Activated CD4-positive, alpha-beta T cell treated with anti-CD3 and anti-CD28 coated beads for 24 hours (primary cell): ENCODE measurements at regions not wholly inside any gene's neighbourhood (a gene's known extent, or its start where the extent isn't known, plus 50 kb on each side); places are given as distances from the start of the nearest gene placed in this dataset.
A peak's percentile ranks its signal among the peaks of the same experiment; 100 is the strongest.

Experiments used
- DNase-seq, 2 donors: peaks; one replicate each; pipeline ENCODE4 v3.0.0-alpha.2; 2020; ENCODE audit warnings: low read depth in 2 of 2

DNA sequence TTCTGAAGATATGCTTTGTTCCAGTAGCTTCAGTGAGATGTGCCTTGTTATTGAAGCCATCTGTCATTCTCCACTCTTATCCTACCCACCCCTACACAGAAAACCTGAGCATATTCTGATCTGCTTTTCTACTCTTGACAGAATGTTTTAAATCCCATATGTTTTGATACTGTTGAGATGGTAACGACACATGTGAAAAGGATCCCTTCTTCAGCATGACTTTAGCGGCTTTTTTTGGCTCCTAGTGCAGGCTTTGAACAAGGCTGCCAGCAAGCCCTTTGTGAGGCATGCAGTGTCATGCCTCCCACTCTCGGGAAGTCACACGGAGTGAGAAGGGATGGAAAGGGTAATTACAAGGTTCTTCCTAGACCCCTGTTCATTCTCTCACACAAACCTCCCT is 228.8 kb upstream of the RGS6 start:
- no peak for DNase-seq

DNA sequence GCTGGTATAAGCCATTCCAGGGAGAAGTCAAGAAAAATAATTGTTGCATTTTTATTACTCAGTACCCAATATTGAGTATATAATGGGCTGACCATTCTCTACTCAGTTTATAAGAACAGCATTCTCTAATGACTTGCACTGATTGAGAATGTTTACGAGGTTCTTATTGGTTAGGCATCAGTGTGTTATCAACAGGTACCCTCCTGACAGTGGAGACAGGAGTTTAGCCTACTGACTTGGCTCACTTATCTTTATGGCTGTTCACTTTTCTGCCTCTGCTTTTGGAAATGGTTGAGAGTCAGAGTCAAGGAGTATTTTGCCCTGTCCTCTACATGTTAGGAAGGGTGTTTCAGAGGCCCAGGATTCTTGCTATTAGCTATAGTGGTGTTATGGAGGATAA is 228.0 kb upstream of the RGS6 start:
- no peak for DNase-seq

DNA sequence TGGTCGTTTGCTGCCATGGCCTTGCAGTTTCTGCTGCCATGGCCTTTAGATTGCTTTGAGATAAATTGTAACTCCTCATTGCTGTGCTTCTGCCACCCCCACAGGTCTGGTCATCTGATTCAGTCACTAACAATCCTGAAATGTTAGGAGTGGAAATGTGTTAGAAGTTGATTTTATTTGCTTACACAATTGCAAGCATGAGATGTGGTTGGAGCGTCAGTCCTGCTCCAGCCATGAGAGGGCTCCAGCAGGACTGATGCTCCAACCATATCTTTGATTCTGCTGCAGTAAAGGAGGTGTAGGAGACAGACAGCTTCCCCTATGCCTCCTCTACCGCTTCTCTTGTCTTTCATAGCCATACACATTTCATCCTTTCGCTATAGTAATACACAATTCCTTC is 226.8 kb upstream of the RGS6 start:
- DNase-seq, result no peak

DNA sequence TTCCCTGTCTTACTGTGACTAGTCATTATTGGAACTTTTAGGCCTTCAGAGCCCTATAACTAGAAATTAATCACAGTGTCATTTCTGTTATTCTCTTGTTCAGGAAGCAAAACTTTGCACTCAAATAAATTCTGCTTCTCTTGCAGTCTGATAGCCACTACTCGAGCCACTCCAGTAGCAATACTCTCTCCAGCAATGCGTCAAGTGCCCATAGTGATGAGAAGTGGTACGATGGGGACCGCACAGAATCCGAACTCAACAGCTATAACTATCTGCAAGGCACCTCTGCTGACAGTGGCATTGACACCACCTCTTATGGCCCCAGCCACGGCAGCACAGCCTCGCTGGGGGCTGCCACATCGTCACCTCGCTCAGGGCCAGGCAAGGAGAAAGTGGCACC is 223.2 kb upstream of the RGS6 start:
- DNase-seq, result no peak

DNA sequence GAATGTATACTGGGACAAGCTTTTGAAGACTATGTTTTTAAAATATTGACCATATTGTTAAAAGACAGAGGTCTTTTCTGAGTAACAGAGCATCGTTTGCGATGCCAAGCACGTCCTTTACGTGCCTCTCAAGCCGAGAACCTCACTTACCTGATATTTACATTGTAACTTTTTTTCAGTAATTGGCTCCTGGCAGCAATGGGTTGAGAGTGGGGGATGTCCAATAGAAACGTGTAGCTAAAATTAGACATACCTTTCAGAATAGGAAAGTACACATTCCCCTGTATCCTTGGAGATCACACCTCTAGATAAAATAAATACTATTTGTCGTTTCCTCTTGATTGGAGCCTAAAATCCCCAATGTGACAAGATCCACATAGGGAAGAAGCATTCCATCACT is 222.2 kb upstream of the RGS6 start:
- DNase-seq, result no peak

DNA sequence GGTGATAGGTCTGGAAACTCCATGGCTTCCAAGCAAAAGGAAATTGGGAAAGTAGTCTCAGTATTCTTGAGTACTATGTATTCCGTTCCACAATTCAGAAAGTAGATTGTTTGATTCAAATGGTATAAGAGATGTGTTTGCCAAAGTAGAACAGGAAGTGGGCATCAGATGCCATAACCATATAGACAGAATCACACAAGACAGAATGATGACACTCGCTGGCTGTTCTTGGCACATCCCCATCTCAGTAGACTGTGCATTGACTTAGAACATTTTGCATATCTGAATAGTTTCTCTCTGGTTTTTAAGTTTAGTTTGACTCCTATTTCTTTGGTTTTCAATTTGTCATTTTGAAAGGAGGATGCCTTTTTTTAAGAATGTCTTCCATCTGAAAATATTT is 221.1 kb upstream of the RGS6 start:
- DNase-seq, result no peak

DNA sequence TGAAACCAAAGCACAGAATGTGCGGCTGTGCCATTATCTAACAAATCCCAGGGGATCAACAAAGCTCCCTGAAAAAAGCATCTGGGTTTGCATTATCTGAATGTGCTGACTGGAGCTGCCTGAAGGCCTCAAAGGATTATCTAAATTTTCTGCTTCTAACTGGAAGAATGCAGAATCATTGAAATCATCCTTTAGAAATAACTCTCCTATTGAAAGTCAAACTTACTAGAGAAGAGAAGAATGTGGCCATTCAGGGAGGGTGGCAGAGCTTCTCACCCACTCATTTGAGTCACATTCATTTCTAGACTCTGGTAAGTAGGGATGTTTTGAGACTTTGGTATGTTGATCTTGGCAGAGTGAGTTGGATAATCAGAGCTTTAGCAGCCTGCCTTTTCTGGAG is 220.6 kb upstream of the RGS6 start:
- no peak for DNase-seq

DNA sequence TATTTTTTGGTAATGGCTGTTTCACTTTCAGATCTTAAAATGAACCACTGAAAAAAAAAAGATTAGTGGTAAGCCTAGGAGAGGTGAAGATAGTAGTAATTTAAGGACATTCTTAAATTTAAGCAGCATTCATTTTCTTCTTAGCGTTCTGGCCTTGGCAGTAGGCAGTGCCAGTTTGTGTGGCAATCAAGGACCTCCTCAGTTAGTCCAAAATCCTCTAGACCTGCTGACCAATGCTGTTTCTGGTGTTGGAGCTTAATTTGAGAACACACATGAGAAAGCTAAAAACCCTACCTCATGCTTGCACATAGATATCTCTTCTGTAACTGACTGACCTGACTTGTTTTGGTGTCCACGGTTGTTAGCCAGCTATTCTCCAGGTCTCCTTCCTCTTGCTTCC is 219.8 kb upstream of the RGS6 start:
- DNase-seq, result no peak

DNA sequence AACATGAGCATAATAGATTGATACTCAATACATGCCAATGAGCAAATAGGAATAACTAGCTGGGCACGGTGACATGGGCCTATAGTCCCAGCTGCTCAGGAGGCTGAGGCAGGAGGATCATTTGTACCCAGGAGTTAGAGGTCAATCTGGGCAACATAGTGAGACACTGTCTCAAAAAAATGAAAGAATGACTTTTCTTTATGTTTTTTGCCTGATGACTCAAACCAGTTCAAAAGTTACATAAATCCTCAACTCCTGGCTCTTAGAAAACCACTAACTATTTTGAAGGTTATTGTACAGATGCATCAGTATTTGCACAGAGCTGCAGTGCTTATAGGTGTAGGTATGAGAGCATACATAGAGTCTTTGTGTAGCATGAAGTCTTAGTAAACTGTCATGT is 219.2 kb upstream of the RGS6 start:
- DNase-seq, result no peak

DNA sequence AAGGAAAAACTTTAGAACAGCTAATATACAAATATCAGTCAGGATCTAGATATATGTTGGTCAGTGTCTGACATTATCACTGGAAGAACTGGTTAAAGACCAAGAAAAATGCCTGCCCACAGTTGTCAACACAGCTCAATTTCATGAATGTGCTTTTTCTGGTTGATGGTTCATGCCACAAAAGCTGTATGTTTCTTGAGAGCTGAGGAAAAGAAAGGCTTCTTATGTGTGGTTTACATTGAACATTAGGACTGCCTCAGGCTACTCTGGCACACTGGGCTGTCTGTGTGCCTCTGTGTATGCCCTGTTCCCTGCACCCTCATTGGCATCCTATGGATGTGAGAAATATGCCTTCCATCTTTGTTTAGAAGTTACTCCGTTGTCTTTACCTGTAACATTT is 218.8 kb upstream of the RGS6 start:
- DNase-seq, result no peak

DNA sequence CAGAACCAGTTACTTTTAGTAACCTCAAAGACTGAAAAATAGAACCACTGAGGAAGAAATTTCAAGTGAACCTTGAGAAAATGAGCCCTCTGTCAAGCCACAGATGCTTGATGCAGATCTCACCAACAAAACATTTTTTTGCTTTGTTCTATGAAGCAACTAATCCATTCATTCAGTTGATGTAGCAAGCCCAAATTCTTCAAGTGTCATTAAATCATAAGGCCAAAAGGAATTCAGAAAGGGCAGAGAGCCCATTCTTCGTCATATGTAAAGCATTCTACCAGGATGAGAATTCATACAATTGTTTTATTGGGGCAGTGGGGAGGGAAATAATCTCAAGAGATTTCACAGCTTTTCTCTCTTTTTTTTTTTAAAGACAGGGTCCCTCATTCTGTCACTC is 218.0 kb upstream of the RGS6 start:
- DNase-seq, result no peak

DNA sequence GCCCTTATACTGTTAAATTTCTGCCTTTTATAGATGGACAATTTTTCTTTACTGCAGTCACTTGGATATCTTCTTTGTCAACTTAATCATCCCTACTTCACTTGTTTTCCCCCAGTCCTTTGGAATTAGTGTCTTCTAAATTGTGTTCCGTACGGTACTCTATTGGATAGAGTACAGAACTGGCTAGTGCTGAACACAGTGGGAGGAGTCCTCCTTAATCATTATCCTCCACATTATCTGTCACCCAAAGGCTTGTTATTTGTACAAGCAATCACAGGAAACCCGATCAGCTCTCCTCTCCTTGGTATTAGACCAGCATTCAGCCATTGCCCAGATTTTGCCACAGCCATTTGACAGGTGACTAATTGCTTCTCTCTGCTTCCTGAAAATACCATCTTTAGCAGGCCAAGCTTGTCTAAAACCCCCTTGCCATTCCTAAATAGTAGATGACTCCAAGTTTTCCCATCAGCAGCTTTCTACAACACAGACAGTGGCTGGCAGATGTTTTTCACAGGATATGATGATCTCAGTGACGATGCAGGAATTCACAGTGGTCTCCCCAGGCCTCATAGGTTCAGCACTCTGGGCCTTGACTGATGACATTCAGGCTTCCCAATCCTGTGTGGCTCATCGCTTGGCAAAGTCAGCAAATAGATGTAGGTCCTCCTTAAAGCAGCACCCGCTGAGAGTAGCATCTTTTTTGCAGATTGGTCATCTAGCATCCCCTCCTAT is 216.0 kb upstream of the RGS6 start:
- no peak for DNase-seq

DNA sequence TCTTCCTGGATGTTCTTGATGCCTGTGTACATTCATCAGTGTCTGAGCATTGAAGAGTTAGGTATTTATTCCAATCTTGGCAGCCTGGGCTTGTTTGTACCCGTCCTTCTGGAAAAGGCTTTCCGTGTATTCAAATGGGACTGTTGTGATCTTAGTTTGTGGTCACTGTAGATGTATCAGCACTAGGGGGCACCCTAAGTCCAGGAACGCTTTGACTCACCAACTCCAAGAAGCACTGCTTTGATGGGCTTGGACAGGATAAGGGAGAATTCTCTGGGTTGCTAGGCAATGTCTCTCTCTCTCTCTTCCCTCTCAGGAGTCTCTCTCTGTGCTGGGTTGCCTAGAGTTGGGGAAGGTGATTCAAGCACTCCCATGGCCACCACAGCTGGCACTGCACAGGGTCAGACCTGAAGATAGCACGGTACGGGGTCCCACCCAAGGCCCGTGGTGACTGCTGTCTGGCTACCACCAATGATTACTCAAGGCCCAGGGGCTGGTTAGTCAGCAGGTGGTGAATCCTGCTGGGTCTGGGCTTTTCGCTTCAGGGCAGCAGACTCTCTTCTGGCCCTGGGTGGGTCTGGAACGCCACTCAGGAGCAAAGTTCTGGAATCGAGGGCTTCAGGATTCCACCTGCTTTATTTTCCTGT is 211.1 kb upstream of the RGS6 start:
- DNase-seq, result peak in 1 of 2 donors; percentile 5

DNA sequence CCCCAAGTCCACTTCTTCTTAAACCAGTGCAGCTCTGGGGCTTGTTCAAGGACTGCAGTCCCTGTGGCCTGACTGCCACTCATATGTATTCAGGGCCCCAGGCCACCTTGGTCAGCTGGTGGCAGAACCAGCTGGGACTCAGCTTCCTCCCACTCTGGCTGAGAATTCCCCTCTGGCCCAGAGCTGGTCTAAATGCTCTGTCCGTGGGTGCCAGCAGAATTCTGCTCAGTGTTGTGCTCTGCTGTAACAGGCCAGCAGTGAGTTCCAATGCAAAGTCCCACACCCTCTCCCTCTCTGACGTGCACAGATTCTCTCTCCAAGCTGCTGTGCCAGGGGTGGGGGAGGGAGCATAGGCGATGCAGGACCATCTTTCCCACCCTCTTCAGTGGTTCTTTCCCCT is 210.4 kb upstream of the RGS6 start:
- no peak for DNase-seq

DNA sequence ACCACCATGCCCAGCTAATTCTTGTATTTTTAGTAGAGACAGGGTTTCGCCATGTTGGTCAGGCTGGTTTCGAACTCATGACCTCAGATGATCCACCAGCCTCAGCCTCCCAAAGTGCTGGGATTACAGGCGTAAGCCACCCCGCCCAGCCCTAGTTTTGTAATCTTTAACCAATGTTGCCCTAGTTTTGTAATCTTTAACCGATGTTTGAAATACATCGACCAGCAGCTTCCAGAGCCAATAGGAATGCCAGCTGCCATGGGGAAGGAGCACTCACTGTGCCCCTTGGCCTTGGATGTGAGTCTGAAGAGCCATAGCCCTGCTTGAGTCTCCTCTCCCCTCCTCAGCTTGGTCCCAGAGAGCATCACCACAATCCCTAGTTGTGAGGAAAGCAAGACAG is 209.3 kb upstream of the RGS6 start:
- no peak for DNase-seq

DNA sequence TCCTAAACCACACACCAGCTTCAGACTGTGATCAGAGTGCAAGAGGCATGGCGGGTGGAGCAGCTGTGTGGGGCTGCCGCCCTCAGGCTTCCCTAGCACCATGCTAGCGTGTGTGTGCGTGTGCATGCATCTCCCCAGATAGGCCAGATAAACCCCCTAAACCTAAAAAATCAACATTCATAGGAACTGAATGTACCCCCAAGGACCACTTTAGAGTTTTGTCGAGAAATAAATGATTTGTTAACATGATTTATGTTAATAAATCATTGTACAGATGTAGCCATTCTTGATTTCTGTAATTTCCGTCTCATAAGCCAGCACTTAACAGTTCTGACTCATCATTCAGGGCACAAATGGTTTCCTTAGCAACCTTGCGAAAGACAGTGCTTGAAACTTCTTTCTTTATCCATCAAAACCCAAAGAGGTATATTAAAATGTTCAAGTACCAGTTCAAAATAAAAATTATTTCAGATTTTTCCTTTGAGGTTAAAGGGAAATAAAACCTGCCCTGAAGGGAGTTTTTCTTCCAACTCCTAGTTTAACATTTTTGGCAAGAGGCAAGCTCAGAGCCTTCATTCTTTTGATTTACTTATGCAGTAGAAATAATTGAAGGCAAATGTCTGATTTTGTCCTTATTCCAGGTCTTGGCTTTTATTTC is 206.2 kb upstream of the RGS6 start:
- DNase-seq, result no peak

DNA sequence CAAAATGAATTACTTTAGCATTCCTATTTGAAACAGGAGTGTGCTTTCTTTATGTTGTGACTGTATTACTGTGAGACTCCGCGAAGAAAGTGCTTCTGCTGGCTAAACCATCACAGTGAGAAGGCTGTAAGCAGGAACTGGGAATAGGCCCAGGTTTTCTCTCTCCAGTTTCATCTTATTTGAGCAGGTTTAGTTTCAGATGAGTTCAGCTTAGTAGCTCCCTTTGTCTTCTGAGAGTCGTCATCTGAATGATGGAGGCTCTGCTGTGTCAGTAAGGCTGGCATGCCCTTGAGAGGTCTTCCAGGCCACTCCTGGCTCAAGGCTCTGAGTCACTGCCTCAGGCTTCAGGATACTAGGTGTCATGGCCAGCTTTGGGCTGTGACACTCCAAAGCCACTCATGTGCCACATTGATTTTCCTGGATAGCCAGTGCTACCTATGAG is 205.6 kb upstream of the RGS6 start:
- no peak for DNase-seq

DNA sequence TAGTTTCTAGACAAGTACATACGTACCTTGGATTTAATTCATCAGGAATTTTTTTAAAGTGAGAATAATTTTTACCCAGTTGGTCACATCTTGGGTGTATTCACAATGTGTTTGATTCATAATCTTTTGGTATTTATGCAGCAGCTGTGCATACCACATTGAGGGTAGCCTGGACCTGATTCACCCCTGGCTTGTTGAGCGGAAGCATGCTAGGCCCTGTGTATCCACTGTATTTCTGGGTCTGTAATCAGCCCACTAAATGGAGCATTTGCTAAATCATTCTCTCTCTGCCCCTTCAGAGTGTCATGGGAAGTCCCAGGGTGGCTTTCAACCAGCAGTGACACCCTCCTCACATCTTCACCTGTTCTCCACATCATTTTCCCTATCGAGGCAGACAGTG is 203.8 kb upstream of the RGS6 start:
- DNase-seq, result no peak

DNA sequence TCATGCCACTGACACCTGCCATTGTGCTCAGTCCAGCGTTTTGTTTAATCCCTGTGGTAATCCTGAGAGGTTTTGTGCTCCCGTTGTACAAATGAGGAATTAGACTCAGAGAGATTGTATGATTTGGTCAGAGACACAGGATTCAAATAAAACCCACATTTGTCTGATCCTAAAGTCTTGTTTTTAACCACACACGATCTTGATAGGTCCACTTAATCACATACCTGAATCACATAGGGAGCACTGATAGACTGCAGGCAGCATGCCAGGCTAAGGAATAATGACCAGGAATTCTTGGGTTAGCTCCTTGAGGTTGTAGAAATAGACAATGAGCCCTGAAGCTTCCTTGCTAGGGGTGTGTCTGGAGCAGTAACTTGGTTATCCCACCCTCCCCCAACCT is 202.6 kb upstream of the RGS6 start:
- no peak for DNase-seq

DNA sequence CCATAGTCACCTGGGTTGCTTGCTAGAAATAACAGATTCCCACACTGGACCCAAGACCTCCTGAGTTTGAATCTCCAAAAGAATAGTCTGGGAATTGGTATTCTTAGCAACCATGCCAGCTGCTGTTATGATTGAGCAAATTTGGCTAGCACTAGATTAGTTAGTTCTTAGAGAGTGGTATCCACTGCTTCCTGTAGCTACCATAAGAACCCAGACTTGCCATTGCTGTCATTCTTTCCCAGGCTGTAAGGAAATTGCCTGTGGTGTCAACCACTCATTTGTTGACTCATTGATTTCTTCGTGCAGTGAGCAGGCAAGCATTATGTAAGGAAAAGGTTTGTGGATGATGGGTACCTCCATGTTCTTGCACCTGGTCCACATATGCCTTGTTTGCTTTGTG is 201.8 kb upstream of the RGS6 start:
- DNase-seq, result no peak

DNA sequence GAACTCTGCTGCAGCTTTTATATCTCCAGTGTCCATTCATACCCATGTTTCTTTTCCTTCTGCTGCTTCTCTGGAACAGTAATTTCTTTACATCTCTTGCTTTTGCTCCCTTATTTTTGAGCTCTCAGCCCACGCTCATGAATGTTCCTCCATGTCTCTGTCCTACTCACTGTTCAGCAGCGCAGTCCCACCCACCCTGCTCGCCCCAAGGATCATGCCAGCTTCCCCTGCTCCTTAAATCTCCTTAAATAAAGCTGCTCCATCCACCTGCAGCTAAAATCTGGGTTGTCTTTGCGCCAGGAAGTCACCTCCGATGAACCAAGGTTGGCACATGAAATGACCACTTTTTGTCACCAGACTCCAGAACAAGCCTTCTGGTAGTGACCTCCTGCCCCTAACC is 201.1 kb upstream of the RGS6 start:
- DNase-seq, result no peak

DNA sequence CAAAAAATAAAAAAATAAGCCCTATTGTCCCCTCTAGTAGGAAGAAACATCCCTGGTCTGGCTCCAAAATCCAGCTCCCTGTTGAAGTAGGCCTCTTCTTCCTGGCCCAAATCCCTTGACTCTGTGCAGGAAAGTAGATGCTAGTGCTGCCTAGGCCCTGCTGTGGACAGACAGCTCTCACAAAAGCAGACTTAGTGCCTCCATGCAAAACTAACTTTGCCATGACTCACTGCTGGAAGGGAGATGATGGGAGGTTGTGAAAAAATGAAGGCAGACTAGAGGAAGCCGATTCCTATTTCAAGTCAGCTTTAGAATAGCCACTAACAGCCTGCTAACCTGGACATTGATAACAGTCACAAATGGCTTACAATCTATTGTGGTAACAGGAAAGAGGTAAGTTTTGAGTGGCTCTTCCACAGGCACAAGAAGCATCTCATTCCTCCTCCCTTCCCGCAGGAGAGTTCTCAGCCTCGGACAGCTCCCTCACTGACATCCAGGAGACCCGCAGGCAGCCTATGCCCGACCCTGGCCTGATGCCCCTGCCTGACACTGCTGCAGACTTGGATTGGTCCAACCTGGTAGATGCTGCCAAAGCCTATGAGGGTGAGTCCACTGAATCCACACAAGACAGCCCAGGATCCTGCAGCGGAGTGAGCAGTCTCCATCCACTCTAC is 198.9 kb upstream of the RGS6 start:
- DNase-seq, result no peak

DNA sequence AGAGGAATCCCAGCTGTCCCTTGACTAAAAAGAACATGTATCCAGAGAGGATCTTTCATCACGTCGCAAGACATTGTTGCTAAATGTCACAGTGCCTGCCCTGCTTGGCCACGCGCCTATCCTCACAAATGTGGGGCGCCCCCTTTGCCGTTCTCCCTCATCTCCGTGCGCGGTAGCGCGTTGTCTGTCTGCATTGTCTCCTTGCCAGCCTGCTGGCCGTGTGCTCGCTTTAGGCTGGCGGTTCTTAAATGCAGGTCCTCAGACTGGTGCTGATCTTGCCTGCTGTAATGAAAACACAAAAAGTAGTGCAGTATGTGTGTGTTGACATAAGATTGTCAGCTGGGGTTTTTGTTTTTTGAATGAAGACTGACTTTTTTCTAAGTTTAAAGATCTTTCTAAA is 198.2 kb upstream of the RGS6 start:
- DNase-seq, result no peak
